GM18502 (cell line): ENCODE measurements at regions not wholly inside any gene's neighbourhood (a gene's known extent, or its start where the extent isn't known, plus 50 kb on each side); places are given as distances from the start of the nearest gene placed in this dataset.

Source experiments
- ATAC-seq: cut with Tn5 transposase; IDR thresholded peaks from one replicate; pipeline ENCODE4 v1.9.1; 2021; ENCODE audit warnings: mild to moderate bottlenecking; ENCODE audit not compliant: unreplicated experiment, poor library complexity

DNA sequence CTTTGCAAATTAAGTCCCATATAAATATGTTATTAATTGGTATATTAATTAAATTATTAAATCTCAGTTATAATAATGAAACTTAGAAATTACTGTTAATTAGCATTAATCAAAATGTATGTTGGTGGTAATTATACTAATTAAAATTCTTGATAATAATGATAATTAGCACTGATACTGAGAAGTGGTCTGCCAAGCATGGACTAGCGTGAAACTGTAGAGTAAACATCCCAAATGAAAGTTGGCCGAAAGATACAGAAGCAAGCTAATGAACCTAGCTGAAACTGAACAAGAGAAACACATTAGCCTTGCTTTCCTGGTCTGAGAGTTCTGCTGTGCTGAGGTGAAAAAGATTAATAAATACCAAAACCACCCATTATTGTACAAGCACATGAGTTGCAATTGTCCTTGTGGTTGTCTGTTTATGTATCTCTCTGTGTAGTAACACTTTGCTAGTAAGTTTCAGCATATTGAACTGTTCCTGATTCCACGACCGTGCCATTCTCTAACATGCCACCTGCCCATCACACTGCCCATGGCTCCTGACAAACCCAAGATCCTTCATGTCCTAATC, 341.8 kb downstream of the PLPP3 start:
- ATAC-seq, result no peak

DNA sequence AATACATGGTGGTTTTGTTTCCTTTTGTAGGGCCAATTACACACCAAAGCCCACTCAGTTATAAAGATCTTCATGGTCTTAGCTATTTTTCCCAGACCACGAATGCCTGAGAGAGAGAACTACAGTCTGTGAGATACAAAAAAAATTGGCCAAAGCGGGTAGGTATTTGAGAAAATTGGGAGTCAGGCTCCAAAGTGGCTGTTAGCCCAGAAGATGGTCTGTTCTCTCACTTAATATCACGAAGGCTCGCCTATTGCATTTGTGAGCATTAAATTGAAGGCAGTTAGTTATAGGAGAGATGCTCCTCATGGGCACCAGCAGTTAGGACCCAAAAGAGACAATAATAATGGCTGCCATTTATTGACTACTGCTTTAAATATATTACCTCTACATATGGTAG, 342.7 kb downstream of the PLPP3 start:
- no peak for ATAC-seq

DNA sequence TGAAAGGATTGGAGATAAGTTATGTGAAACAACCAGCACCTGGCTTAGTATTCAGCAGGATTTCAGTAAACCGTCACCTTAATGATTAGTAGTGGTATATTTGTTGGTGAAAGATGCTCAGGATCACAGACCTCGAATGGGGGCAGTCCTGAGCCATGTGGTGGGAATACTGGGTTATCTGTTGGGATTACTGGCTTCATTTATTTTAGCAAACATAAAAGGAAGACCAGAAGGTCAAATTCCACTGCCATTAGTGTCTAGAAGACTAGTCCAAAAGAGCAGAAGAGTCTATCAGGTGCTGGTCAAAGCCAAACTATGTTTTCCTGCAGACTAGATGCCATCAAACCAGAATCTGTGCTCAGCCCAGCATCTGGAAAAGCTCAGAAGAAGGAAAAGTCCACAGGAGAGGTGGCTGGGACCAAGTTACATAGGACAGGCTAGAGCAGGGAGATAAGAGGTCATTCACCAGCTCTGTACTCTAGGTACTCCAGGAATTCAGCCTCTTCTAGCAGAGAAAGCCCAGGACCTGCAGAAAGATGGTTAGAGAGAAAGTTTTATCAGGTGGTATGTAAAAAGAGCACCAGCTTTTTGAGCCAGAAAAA, 343.4 kb downstream of the PLPP3 start:
- no peak for ATAC-seq

DNA sequence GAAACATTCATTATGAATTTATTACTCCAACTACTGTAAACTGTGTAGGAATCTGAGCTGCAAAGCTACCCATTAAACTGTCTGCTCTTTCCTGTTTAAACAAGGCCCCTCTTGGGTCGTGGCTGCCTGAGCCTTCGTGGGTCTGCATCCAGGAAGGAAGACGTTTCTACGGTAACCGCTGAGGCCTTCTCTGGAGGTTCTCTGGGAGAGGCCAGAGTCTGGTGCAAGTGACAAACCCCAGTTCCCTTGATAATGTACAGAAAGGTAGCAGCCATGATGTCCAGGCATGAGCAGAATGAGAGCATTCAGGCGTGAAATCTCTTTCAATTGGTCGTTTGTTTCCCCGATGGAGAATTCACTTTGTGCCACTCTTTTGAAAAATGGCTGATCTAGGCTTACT, 350.2 kb downstream of the PLPP3 start:
- no peak for ATAC-seq

DNA sequence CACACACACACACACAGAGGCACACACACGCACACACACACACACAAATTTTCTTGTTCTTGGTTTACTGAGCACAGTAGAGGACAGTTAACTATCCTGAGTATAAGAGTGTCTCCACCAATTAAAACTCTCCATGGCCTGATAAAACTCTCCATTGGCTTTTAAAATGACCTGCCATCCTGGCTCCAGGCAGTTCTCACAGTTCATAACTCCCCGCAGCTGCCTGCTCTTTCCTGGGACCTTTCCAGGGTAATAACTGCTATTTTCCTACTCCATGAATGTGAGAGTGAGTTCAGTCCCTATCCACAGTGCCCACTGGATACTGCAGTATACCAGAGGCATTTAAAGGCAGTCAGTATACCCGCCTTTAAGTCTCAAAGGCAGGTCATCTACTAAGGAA, 351.5 kb downstream of the PLPP3 start:
- ATAC-seq, result no peak

DNA sequence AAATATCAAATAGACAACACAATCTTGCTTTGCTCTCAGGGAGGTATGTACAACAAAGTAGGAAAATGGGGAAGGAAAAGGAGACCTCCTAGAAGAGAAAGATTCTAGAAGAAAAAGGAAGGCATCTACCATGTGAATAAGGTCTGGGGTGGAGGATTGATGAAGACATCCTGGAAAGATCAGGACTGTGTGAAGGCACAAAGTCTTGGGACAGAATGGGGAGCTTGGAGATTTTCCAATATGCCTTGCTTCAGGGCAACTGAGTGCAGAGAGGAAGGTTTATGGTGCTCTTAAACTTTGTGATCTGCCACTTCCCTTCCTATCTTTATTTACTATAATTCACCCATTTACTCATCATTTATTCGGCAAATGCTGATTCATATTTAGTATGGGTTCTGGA, 352.0 kb downstream of the PLPP3 start:
- no peak for ATAC-seq

DNA sequence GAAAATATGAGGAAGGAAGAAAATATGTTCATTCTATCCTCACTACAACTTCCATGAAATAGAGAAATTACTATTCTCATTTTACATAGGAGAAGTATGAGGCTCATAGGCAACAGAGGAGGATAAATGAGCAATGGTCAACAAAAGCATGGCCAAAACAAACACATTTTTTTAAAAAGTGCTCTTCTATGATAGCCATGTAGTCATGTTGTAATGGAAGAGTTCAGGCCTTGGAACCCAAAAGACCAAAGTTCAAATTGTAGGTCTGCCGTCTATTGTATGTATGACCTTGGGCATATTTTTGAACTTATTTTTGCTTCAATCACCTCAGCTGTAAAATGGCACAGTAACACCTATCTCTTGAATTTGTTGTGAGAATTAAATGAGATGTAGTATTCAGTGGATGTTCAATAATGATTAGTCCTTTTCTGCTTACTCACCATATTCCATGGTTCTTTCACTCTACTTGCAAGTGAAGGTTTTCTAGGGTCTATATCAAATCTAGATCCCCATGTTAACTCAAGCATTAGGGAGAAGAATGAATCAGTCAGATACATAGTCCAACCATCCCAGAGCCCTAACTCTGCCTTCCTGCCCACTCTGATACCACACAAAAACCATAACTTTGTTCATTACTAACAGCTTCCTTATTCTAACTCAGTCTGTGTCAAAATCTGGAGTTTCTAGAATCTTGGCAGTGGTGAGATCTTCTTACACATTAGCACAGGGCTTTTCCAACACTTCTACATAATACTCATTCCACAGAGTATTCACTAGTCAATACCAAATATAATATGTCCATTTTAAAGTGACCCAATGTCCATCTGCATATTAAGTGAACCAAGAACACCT, 353.2 kb downstream of the PLPP3 start:
- ATAC-seq, result no peak

DNA sequence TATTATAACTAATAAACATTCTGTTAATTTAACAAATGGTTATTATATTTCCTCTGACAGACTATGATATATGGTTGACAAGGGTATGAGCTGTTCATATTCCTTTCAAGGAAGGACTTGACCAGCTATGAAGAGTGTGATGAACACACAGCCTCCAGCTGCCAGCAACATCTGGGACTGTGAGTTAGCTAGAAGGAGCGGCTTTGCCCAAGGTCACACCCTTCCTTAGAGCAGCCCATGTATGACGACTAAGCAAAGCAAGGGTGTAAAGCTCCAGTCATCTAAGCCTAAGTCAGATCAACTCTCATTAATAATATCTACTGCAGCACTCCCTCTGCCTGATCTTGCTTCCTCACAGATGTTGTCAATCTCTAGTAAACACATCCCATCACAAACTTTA, 355.4 kb downstream of the PLPP3 start:
- no peak for ATAC-seq

DNA sequence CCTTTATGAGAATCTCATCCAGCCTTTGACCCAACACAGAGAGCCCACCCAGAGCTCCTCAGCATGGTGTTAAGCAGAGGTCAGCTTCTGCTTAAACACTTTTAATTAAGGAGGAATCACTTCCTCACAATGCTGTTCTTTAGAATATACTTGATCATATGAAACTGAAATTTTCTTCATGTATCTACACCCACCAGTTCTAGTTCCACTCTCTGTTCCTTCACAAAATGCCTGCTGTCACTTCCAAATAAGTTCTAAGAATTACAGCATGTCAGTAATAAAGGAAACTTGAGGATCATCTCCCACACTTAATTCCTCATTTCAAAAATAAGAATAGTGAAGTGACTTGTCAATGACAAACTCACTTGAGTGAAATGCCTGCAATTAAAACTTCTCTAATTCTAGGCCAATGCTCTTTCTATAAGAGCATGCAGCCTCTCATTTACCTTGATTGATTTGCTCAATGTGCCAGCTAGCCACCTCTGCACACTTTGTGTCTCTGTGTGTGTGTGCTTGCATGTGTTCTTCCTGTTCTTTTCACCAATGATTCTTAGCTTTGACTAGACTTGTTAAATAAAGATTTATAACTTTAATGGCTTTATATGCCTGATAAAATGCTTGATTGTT, 356.3 kb downstream of the PLPP3 start:
- no peak for ATAC-seq

DNA sequence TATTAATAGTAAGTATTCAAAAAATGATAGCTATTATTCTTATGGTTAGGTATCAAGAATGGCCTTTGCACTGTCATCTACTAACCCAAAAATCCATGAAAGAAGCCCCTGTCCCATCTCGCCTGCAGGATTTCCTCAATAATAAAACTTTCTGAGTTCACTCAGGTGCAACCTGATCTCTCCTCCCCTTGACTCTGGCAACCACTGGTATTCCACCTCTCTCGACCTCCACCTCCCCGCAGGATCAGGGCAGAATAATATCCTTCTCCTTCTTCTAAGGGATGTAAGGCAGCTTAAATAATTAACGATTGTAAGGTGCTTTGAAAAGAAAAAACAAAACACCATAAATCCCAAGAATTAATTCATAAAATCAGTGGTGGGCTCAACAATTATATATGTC, 359.3 kb downstream of the PLPP3 start:
- ATAC-seq, result no peak

DNA sequence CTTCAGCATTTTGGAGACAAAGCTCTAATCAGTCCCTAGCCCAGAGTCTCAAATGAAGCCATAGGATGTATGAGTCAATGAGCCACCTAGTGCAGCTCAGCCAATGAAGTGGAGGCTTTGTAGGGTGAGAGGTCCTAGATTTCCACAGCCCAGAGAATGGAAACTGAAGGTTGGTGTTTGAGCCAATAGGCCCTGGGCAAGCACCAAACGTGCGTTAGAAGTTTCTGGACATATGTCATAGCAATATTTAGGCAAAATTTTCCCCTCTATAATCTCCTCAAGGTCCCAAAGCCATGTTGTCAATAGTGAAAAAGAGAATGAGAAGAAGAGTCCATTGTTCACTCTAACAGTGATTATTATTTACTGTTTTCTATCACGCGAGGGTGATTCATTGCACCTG, 361.3 kb downstream of the PLPP3 start:
- no peak for ATAC-seq

DNA sequence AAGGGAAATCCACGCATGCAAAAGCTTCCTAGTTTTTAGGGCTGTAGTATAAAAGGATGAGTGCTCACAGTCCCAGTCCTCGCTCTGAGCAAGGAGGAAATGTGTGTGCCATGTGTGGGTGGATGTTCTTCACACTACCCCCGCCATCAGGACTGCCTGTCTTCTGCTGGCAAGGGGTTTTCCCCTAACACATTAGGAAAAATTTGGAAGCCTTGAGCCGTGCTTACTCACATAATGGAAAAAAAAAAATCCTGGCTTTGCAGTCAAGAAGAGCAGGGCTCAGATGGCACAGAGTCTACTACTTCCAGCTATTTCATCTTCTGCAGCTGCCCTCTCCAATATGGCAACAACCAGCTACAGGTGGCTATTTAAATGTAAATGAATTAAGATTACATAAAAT, 363.1 kb downstream of the PLPP3 start:
- no peak for ATAC-seq

DNA sequence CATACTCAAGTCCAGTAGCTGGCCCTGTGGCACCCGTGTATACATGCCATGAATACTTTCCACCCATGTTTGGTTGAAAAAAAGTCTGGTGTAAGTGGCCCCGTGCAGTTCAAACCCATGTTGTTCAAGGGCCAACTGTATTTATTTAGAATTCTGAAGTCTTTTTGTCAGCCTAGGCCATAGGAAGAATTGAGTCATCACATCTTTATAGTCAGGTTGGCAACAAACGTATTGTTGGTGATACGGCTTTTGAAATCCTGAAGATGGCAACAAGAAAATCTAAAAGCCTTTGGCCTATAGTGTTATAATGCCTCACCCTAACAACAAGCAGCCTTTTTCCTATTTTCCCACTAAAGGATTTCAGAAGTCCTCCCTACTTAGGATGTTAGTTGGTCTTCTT, 363.6 kb downstream of the PLPP3 start:
- no peak for ATAC-seq

DNA sequence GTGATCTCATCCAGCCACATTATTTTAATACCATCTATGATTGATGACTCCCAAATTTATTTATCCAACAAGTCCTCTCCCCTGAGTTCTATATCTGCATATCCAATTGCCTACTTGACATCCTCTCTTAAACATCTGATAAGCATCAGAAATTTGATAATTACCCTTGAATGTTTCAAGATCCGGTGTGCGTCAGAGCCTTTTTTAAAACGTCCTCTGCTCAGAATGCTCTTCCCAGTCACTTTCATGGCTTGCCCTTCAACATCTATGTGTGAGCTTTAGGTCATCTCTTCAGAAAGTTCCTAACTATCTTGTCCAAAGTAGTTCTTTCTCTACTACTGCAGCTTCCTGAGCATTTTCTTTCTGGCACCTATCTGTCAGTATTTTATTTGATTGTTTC, 364.3 kb downstream of the PLPP3 start:
- ATAC-seq, result no peak

DNA sequence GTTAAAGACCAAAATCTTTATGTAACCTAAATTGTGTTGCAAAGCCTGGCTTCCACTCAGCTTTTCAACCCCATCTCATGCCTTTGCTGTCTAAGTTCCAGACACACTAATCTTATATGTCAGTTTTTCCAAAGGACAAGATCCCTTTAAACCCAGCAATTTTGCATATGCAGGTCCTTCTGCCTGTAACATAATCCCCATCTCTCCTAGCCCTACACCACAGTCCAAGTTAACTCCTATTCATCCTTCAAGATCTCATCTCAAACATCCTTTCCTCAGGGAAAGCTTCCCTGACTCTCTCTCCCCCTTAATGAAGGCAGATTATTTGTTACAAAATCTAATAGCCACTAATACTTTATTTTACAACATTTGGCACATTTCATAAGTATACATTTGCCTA, 366.3 kb downstream of the PLPP3 start:
- ATAC-seq, result no peak

DNA sequence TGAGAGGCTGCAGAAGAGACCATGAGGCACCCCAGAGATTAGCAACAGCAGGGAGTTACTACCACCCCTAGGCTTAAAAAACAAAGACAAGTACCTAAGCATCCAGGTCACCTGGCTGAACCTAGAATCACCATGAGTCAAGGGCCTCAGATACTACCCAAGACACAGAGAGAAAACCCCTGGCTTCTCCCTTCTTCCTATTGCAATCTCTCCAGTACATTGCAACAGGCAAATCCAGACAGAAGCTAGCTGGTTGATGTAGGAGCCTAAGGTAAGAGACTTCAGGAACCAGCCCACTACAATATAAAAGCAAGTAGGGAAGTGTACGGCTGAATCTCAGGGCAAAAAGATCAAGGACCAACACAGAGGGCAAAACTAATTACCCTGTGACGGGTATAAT, 367.2 kb downstream of the PLPP3 start:
- ATAC-seq, result no peak

DNA sequence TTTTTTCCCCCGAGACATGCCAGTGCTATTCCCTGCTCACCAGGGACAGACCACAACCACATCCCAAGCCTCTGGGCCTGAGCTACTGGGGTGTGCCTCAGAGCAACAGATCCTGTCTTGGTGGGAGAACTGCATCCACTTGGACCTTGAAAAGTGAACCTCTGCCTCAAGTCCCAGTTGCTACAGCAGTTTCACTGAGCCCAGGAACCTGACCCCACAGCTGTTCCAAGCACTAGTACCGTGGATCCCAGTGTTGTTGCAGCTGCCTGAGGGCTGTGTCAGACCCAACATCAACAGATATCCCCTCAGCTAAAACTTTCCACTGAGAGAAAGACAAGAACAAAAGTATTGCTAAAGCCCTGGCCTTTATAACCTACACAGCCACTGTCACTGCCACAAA, 373.0 kb downstream of the PLPP3 start:
- ATAC-seq, result no peak

DNA sequence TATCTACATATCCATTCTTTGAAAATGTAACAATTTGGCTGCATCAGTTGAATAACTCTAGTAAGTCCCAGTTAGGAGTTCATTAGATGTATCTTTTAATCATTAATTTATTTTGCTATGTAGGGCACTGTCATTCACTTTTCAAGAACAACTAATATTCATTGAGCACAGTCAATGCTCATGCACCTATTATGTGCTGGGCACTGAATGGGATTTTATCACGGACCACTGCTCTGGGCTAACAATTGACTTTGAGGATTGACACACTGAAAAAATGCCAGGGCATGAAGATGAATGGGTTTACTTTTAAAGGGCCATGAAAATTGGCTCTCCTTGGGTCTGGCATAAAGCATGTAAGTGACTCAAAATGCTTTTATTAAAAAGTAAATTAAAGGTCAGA, 375.2 kb downstream of the PLPP3 start:
- ATAC-seq, result no peak

DNA sequence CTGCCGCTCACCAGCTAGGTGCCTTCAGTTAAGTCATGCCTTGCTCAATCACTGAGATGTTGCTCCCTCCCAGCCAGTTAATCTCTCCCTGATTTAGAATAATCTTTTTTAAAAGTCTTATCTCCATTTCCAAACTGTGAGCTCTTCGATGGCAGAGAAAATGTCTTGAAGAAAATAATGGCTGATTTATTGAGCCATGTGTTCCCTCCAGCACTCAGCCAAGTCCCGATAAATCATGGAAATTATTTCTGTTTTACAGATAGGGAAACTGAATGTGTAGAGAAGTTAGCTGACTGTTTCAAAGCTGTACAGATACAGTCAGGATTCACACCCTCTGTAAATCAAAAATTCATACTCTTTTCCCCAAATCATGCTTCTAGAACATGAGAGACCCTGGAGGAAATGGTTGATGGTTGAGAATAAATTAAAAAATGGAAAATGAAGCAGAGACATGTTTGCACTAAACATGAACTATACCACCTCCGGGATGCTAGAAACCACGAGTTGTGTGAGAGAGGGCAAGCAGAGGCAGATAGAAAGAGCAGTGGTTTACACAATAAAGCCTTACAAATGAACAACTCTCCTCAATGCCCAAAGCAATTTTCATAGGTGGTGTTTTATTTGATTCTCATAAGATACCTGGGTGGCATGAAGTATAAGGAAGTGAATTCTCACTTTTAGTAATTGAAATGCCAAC, 376.4 kb downstream of the PLPP3 start:
- no peak for ATAC-seq

DNA sequence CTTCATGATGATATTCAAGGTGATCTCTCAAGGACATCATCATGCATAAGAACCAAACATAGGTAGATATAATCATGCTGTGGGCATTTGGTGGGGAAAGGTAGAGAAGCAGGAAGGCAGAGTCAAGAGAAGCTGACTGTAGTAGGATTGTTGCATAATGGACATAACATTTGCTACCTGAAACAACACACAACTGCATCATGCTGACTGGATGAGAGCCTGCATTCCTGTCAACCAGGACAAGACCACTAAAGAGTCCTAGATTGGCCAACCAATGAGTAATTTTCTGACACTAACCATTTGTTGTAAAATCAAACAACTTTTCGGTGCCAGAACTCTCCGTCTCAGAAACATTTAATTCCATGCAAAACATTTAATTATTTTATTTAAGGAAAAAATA, 377.2 kb downstream of the PLPP3 start:
- ATAC-seq, result no peak

DNA sequence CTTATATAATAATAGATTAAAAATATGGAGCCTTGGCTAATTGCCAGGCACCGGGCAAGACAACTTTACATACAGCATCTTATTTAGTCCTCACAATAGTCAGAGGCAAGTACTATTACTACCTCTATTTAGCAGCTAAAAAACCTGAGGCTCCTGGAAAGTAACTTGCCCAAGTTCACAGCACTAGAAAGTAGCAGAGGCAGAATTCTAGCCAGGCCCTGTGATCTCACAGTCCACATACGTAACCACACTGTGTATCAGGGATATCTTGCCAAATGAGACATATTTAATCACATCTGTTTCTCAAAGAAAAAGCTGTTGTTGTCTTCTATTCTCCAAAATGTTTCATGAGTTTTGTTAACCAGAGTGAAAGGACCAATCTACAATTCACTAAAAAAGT, 378.5 kb downstream of the PLPP3 start:
- no peak for ATAC-seq
